GM12874 (cell line): ENCODE measurements at regions not wholly inside any gene's neighbourhood (a gene's known extent, or its start where the extent isn't known, plus 50 kb on each side); places are given as distances from the start of the nearest gene placed in this dataset.

Experiments
- TF ChIP-seq, protein P1 (sequence below): IDR thresholded peaks from 2 replicates; pipeline ENCODE4 v1.5.1; 2011; ENCODE audit warnings: low read depth, mild to moderate bottlenecking, control low read depth, low read length, moderate library complexity; ENCODE audit not compliant: insufficient read depth

- TF ChIP-seq, protein P1, sequence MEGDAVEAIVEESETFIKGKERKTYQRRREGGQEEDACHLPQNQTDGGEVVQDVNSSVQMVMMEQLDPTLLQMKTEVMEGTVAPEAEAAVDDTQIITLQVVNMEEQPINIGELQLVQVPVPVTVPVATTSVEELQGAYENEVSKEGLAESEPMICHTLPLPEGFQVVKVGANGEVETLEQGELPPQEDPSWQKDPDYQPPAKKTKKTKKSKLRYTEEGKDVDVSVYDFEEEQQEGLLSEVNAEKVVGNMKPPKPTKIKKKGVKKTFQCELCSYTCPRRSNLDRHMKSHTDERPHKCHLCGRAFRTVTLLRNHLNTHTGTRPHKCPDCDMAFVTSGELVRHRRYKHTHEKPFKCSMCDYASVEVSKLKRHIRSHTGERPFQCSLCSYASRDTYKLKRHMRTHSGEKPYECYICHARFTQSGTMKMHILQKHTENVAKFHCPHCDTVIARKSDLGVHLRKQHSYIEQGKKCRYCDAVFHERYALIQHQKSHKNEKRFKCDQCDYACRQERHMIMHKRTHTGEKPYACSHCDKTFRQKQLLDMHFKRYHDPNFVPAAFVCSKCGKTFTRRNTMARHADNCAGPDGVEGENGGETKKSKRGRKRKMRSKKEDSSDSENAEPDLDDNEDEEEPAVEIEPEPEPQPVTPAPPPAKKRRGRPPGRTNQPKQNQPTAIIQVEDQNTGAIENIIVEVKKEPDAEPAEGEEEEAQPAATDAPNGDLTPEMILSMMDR: no peak
These were observed 156.2 kb upstream of the THSD7A start for GRCh38 chr7:11988186-11988585.

GRCh38 chr7:12002428-12002827 is 170.4 kb upstream of the THSD7A start:
- TF ChIP-seq, protein P1: no peak

GRCh38 chr7:12004581-12004980 is 172.6 kb upstream of the THSD7A start:
- TF ChIP-seq, protein P1: no peak

- TF ChIP-seq, protein P1: no peak
These were observed 175.6 kb upstream of the THSD7A start for GRCh38 chr7:12007576-12007975.

DNA sequence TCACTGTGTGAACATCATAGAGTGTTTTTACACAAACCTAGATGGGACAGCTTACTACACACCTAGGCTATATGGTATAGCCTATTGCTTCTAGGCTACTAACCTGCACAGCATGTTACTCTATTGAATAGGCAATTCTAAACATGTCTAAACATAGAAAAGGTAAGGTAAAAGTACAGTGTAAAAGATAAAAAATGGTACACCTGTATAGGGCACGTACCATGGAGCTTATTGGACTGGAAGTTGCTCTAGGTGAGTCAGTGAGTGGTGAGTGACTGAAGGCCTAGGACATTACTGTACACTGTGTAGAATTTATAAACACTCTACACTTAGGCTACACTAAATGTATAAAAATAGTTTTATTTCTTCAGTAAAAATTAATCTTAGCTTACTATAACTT is 182.0 kb upstream of the THSD7A start:
- TF ChIP-seq, protein P1: no peak

DNA sequence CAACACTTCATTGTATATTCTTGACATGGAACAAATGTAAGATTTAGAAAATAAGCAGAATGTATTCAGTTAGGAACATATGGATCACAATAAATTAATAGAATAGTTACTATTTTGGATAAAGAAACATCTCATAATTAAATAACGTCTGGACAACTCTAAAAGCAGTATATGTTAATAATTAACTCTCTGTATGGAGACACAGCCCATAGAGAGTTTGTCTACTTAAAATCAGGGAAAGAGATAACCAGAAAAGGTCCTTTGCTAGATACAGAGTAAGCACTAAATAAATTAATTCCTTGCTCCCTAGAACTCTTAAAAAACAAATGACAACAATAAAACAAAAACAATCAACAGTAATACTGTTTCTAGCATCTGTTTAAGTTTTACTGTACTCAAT is 184.4 kb upstream of the THSD7A start:
- TF ChIP-seq, protein P1: no peak

- TF ChIP-seq, protein P1: no peak
These were observed 185.0 kb upstream of the THSD7A start for GRCh38 chr7:12017046-12017445.

DNA sequence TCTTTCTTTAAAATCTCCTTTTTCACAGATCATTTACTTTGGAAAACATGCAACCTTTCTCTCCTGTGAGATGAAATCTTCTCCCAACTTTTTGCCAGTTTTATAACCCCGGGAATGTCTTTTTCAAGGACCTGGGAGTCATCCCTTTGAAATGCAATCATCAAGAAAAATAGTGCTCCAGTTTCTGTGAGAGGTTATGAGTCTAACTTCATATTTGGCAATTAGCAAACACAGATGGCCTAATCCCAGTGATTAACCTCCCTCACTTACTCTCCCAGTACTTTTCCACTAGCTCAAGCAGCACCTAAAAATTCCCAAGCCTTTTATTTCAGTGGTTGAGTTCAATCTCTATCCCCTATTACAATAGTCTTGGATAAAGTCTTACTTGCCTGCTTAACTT is 185.8 kb upstream of the TMEM106B start:
- TF ChIP-seq, protein P1: no peak
